Activated naive CD4-positive, alpha-beta T cell treated with anti-CD3 and anti-CD28 coated beads for 36 hours (primary cell): ENCODE measurements at regions not wholly inside any gene's neighbourhood (a gene's known extent, or its start where the extent isn't known, plus 50 kb on each side); places are given as distances from the start of the nearest gene placed in this dataset.
"Not testable (repeated sequence)": the region's sequence is repeated elsewhere in the genome, so short reads cannot be mapped to it uniquely, and the experiment has no call there.

ENCODE experiments used
- CTCF ChIA-PET: fragments of 350-600 bp; sonication (Branson Sonifier 250); formaldehyde crosslinking; loops from one replicate; lab custom pipeline; 2021; ENCODE audit warnings: antibody characterized with exemption; lab: Charles Lee
- DNase-seq: peaks from one replicate; pipeline ENCODE4 v3.0.0-alpha.2; 2020
- H3K27ac Mint-ChIP-seq: one replicate; pipeline ENCODE4 v1.8.0; 2021; ENCODE audit warnings: mild to moderate bottlenecking, mixed read lengths
- H3K27me3 Mint-ChIP-seq: one replicate; pipeline ENCODE4 v1.8.0; 2021; ENCODE audit warnings: low read depth, mixed read lengths
- H3K36me3 Mint-ChIP-seq: one replicate; pipeline ENCODE4 v1.8.0; 2021; ENCODE audit warnings: low read depth, mixed read lengths
- H3K4me1 Mint-ChIP-seq: one replicate; pipeline ENCODE4 v1.8.0; 2021; ENCODE audit warnings: low read depth, mixed read lengths
- H3K4me3 Mint-ChIP-seq: one replicate; pipeline ENCODE4 v1.8.0; 2021; ENCODE audit warnings: mild to moderate bottlenecking, moderate library complexity, mixed read lengths
- H3K9me3 Mint-ChIP-seq: one replicate; pipeline ENCODE4 v1.8.0; 2021; ENCODE audit warnings: mixed read lengths
- intact Hi-C: fragments of 100-400 bp; cut with micrococcal nuclease; formaldehyde crosslinking; loops from one replicate; pipeline ENCODE4 v1.15.1; 2023

- Mint-ChIP-seq H3K4me3 (no peak overlapping the region), H3K9me3 (no peaks in the 10 kb centered on the region), H3K27me3 (no peaks in the 10 kb centered on the region), H3K36me3 (no peaks in the 10 kb centered on the region), H3K4me1 (no peaks in the 10 kb centered on the region), H3K27ac (no peak overlapping the region)
- intact Hi-C loops: no loop called here
- CTCF ChIA-PET: no interaction called here
- no peak for DNase-seq
Observed at GRCh38 chr13:103471896-103472295, 405.7 kb upstream of the SLC10A2 start.

GRCh38 chr13:103469771-103470170 is 403.6 kb upstream of the SLC10A2 start:
- H3K36me3 Mint-ChIP-seq: no peaks in the 10 kb centered on the region
- H3K27ac Mint-ChIP-seq: no peak overlapping the region

DNA sequence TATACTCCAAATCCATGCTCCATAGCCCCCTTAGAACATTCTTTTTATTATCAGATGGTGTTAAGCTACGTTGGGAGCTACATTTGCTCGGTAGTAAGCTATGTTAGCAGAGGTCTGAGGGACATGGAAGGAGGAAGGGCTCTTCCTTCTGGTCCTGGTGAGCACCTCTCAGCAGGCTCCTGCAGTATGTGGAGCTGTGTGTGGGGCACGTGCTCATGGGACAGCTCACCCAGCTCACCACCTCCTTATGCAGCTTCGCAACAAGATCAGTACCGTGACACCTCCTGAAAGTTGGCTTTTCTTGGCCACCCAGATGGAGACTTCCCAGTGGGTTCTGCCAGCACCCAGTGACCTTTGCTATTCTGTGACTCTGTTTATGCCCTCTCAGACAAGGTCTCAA is 400.5 kb upstream of the SLC10A2 start:
- Mint-ChIP-seq H3K36me3 (no peaks in the 10 kb centered on the region), H3K4me3 (no peak overlapping the region), H3K4me1 (no peaks in the 10 kb centered on the region), H3K27me3 (no peaks in the 10 kb centered on the region), H3K9me3 (peaks cover 4% of the 10 kb centered on the region), H3K27ac (no peak overlapping the region)
- CTCF ChIA-PET: no interaction called here
- intact Hi-C loops: no loop called here
- DNase-seq: no peak

More at GRCh38 chr13:103469771-103470170, 403.6 kb upstream of the SLC10A2 start:
- Mint-ChIP-seq H3K9me3 (peaks cover 1% of the 10 kb centered on the region), H3K27me3 (no peaks in the 10 kb centered on the region), H3K4me1 (no peaks in the 10 kb centered on the region), H3K4me3 (no peak overlapping the region)
- no peak for DNase-seq
- CTCF ChIA-PET: no interaction called here
- intact Hi-C loops: no loop called here

DNA sequence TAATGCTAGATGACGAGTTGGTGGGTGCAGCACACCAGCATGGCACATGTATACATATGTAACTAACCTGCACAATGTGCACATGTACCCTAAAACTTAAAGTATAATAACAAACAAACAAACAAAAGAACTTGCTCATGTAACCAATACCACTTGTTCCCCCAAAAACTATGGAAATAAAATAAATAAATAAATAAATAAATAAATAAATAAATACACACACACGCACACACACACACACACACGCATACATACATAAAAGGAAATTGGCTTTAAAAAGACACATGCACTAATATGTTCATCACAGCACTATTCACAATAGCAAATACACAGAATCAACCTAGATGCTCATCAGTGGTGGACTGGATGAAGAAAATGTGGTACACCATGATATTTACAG is 394.0 kb upstream of the SLC10A2 start:
- intact Hi-C loops, H3K4me3 Mint-ChIP-seq: not testable (repeated sequence)

DNA sequence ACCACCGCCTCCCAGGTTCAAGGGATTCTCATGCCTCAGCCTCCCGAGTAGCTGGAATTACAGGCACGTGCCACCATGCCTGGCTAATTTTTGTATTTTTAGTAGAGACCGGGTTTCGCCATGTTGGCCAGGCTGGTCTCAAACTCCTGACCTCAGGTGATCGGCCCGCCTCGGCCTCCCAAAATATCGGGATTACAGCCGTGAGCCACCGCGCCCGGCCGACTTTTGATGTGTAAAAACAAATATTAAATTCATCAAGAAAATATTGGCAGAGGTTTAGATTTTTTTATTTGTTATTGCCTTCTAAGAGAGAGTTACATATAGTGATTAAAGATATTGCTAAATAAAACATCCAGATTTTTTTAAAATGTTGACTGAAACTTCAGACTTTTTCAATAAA is 390.8 kb upstream of the SLC10A2 start:
- DNase-seq, H3K4me1 Mint-ChIP-seq, H3K27ac Mint-ChIP-seq, H3K9me3 Mint-ChIP-seq, H3K4me3 Mint-ChIP-seq, H3K36me3 Mint-ChIP-seq, CTCF ChIA-PET, intact Hi-C loops, H3K27me3 Mint-ChIP-seq: not testable (repeated sequence)

More for the DNA sequence above, 394.0 kb upstream of the SLC10A2 start:
- H3K9me3 Mint-ChIP-seq, H3K27ac Mint-ChIP-seq, H3K4me1 Mint-ChIP-seq, H3K27me3 Mint-ChIP-seq, CTCF ChIA-PET, H3K36me3 Mint-ChIP-seq, DNase-seq: not testable (repeated sequence)

GRCh38 chr13:103451656-103452055 is 385.4 kb upstream of the SLC10A2 start:
- no peaks in the 10 kb centered on the region for H3K9me3 Mint-ChIP-seq
- CTCF ChIA-PET: no interaction called here
- no peak overlapping the region for H3K27ac Mint-ChIP-seq
- no peak for DNase-seq
- H3K27me3 Mint-ChIP-seq: no peaks in the 10 kb centered on the region
- H3K36me3 Mint-ChIP-seq: no peaks in the 10 kb centered on the region
- H3K4me3 Mint-ChIP-seq: no peak overlapping the region
- intact Hi-C loops: no loop called here
- no peaks in the 10 kb centered on the region for H3K4me1 Mint-ChIP-seq

- Mint-ChIP-seq H3K36me3 (no peaks in the 10 kb centered on the region), H3K4me3 (no peak overlapping the region), H3K27ac (no peak overlapping the region), H3K9me3 (no peaks in the 10 kb centered on the region), H3K27me3 (no peaks in the 10 kb centered on the region), H3K4me1 (no peaks in the 10 kb centered on the region)
- intact Hi-C loops: no loop called here
- no peak for DNase-seq
- CTCF ChIA-PET: no interaction called here
Observed at GRCh38 chr13:103443604-103444003, 377.4 kb upstream of the SLC10A2 start.

GRCh38 chr13:103437651-103438050 is 371.4 kb upstream of the SLC10A2 start:
- H3K4me1 Mint-ChIP-seq: no peaks in the 10 kb centered on the region
- H3K9me3 Mint-ChIP-seq: no peaks in the 10 kb centered on the region
- no peaks in the 10 kb centered on the region for H3K36me3 Mint-ChIP-seq
- CTCF ChIA-PET: no interaction called here
- no peak overlapping the region for H3K4me3 Mint-ChIP-seq
- no peak overlapping the region for H3K27ac Mint-ChIP-seq
- intact Hi-C loops: no loop called here
- no peak for DNase-seq
- H3K27me3 Mint-ChIP-seq: no peaks in the 10 kb centered on the region

DNA sequence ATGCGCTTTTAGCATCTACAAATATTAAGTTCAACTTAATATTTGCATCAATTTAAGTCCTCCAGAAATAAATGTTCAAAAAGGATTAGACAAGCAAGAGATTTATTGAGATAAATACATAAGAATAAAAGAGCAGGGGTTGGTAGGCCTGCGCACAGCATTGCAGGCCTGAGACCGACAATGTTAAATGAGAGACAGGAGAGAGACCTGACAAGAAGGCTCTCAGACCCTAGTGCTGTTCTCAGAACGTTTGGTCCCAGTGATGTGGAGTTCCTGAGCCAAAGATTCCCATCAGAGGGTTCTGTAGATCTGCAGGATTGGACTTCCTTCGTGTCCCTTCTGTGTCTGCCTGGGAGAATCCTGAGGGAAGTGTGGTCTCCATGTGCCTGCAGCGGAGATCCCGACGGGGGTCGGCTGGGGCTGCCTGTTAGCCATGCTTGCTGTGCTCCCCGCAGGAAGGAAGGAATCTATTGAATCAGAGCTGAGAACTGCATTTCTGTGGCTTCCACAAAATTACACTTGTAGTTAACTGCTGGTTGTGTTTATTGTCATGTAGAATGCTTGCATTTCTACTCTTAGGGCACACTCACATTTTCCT is 369.9 kb upstream of the SLC10A2 start:
- intact Hi-C loops: no loop called here
- no peaks in the 10 kb centered on the region for H3K4me1 Mint-ChIP-seq
- no peaks in the 10 kb centered on the region for H3K9me3 Mint-ChIP-seq
- H3K27ac Mint-ChIP-seq: no peak overlapping the region
- CTCF ChIA-PET: no interaction called here
- H3K27me3 Mint-ChIP-seq: no peaks in the 10 kb centered on the region
- H3K4me3 Mint-ChIP-seq: no peak overlapping the region
- DNase-seq: no peak
- H3K36me3 Mint-ChIP-seq: no peaks in the 10 kb centered on the region

- CTCF ChIA-PET: no interaction called here
- DNase-seq: no peak
- Mint-ChIP-seq H3K27me3 (no peaks in the 10 kb centered on the region), H3K36me3 (no peaks in the 10 kb centered on the region), H3K9me3 (peaks cover 9% of the 10 kb centered on the region), H3K27ac (no peak overlapping the region), H3K4me1 (no peaks in the 10 kb centered on the region), H3K4me3 (no peak overlapping the region)
- intact Hi-C loops: no loop called here
Observed at GRCh38 chr13:103431856-103432255, 365.6 kb upstream of the SLC10A2 start.

DNA sequence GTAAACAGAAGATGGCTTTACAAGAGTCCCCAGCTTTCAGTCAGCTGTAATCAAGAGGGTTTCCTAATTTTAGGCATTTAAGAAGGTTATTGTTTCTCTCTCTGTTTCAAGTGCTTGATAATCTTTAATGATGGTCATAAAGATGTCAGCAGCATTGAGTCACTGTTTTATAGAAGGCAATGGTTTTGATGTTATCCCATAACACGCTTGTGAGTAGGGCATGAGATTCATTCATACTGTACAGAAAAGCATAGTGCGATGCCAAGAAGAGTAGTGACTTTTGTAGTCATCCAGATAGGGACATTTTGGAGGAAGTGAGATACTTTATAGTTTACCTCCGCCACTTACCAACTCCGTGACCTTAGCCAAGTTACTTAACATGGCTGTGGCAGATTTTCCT is 364.2 kb upstream of the SLC10A2 start:
- Mint-ChIP-seq H3K27ac (no peak overlapping the region), H3K27me3 (no peaks in the 10 kb centered on the region), H3K9me3 (peaks cover 9% of the 10 kb centered on the region), H3K4me3 (no peak overlapping the region), H3K36me3 (no peaks in the 10 kb centered on the region), H3K4me1 (no peaks in the 10 kb centered on the region)
- CTCF ChIA-PET: no interaction called here
- no peak for DNase-seq
- intact Hi-C loops: no loop called here

DNA sequence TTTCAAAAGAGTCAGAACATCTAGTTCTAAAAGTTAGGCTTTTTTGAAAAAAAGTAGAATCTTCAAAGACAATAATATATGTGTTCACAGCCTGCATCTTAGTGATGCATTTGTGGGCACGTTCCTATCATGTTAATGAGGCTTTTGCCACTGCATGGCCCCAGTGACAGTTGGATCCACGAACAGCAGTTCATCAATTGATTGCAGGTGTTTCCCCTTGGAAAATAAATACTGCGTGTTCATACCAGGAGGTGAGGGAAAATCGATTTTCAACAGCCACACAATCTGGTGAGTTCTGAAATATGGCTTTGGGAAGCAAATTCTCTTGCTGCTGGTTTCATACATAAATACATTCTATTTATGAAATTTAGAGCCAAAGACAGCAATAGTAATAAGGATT is 343.8 kb upstream of the SLC10A2 start:
- CTCF ChIA-PET: no interaction called here
- H3K27ac Mint-ChIP-seq: no peak overlapping the region
- intact Hi-C loops: no loop called here

GRCh38 chr13:103406967-103407366 is 340.8 kb upstream of the SLC10A2 start:
- CTCF ChIA-PET: no interaction called here
- no peak for DNase-seq
- no peak overlapping the region for H3K4me3 Mint-ChIP-seq
- no peaks in the 10 kb centered on the region for H3K36me3 Mint-ChIP-seq
- H3K4me1 Mint-ChIP-seq: no peaks in the 10 kb centered on the region
- no peaks in the 10 kb centered on the region for H3K27me3 Mint-ChIP-seq
- intact Hi-C loops: no loop called here
- no peak overlapping the region for H3K27ac Mint-ChIP-seq
- H3K9me3 Mint-ChIP-seq: no peaks in the 10 kb centered on the region

More for the DNA sequence above, 343.8 kb upstream of the SLC10A2 start:
- Mint-ChIP-seq H3K36me3 (no peaks in the 10 kb centered on the region), H3K9me3 (no peaks in the 10 kb centered on the region), H3K4me1 (no peaks in the 10 kb centered on the region), H3K27me3 (no peaks in the 10 kb centered on the region), H3K4me3 (no peak overlapping the region)
- no peak for DNase-seq
